Activated CD4-positive, alpha-beta T cell treated with anti-CD3 and anti-CD28 coated beads for 36 hours (primary cell): ENCODE measurements at regions not wholly inside any gene's neighbourhood (a gene's known extent, or its start where the extent isn't known, plus 50 kb on each side); places are given as distances from the start of the nearest gene placed in this dataset.

ENCODE experiments used
- ATAC-seq: fragments of 200-7000 bp; cut with Tn5 transposase; one replicate; pipeline ENCODE4 v1.10.0; 2021; ENCODE audit warnings: mild to moderate bottlenecking, moderate library complexity
- CTCF ChIA-PET: fragments of 350-600 bp; sonication (Branson Sonifier 250); formaldehyde crosslinking; loops from one replicate; lab custom pipeline; 2021; ENCODE audit warnings: antibody characterized with exemption; lab: Charles Lee
- POLR2A ChIA-PET: fragments of 350-600 bp; sonication (Branson Sonifier 250); formaldehyde crosslinking; loops from one replicate; lab custom pipeline; 2021; ENCODE audit warnings: antibody characterized with exemption, inconsistent platforms; lab: Charles Lee
- DNase-seq: peaks from one replicate; pipeline ENCODE4 v3.0.0-alpha.2; 2020
- H3K27ac Mint-ChIP-seq: one replicate; pipeline ENCODE4 v1.8.0; 2021; ENCODE audit warnings: mixed read lengths
- H3K27me3 Mint-ChIP-seq: one replicate; pipeline ENCODE4 v1.8.0; 2021; ENCODE audit warnings: mixed read lengths
- H3K36me3 Mint-ChIP-seq: one replicate; pipeline ENCODE4 v1.8.0; 2021; ENCODE audit warnings: low read depth, mixed read lengths
- H3K4me1 Mint-ChIP-seq: one replicate; pipeline ENCODE4 v1.8.0; 2021; ENCODE audit warnings: mixed read lengths
- H3K4me3 Mint-ChIP-seq: one replicate; pipeline ENCODE4 v1.8.0; 2021; ENCODE audit warnings: mild to moderate bottlenecking, moderate library complexity, mixed read lengths
- H3K9me3 Mint-ChIP-seq: one replicate; pipeline ENCODE4 v1.8.0; 2021; ENCODE audit warnings: low read depth, mixed read lengths
- intact Hi-C, 2 experiments: fragments of 100-400 bp; cut with DNase I in 1 of 2; cut with micrococcal nuclease in 1 of 2; formaldehyde crosslinking; loops; one replicate each; pipeline versions ENCODE4 v1.14.2 to v1.15.1; 2022 to 2024; cut with DNase I, micrococcal nuclease

DNA sequence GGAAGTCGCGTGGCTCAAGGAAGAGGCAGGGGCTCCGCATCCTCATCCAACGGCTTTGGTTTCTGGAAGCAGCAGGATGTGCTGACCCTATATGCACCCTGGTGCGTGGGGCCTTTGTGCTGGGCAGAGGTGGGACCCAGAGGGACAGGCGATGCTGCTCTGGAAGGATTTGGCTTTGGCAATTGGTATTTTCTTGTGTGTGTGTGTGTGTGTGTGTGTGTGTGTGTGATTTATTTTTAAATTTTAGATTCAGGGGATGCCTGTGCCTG lies 321.9 kb upstream of the ZNF507 start:
- CTCF ChIA-PET, result no interaction called here
- Mint-ChIP-seq H3K27me3 (no peaks in the 10 kb centered on the region), H3K36me3 (no peaks in the 10 kb centered on the region), H3K4me1 (no peaks in the 10 kb centered on the region), H3K27ac (no peak overlapping the region), H3K9me3 (peaks cover 7% of the 10 kb centered on the region), H3K4me3 (no peak overlapping the region)
- intact Hi-C loops, result no loop called here
- no peak for DNase-seq
- POLR2A ChIA-PET, result no interaction called here
- no peak for ATAC-seq

DNA sequence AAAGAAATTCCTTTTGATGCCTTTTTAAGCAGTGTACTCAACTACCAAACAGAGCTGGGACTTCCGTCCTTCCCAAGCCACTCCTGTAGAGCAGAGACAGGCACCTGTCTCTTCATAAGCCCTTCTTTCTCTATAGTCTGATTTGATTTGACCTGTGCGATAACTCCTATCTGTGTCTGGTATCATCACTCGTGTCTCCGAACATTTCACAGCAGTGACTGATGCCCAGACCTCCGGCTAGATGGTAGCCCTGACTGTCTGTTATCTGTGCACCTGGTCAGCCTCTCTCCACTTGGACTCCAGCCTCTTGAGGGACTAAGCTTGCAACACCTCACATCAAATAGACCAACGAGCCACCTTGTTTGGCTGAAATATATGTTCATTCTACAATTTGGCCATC lies 316.2 kb upstream of the ZNF507 start:
- Mint-ChIP-seq H3K36me3 (no peaks in the 10 kb centered on the region), H3K27ac (no peak overlapping the region), H3K27me3 (peaks cover 6% of the 10 kb centered on the region), H3K4me1 (no peaks in the 10 kb centered on the region), H3K9me3 (peaks cover 3% of the 10 kb centered on the region), H3K4me3 (no peak overlapping the region)
- DNase-seq (no peak), ATAC-seq (no peak)
- intact Hi-C loops, result no loop called here
- ChIA-PET POLR2A (no interaction called here), CTCF (no interaction called here)

DNA sequence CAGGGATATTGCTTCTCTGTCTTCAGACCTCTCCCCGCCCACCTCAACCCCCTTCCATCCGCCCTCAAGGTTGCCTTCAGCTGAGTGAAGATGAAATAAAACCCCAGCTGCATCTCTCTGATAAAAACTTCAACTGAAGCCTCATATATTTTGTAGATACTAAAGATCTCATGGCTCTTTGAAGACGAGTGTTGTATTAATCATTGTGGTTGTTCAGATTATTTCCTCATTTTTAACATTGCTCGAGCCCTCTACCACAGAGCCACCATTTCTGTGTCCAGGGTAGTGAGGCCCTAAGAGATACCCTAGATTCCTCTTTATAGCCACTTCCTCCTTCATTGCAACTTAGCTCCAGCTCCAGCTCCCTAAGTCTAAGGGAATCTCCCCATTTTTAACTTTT lies 312.8 kb upstream of the ZNF507 start:
- Mint-ChIP-seq H3K4me1 (no peaks in the 10 kb centered on the region), H3K36me3 (no peaks in the 10 kb centered on the region), H3K27ac (no peak overlapping the region), H3K9me3 (no peaks in the 10 kb centered on the region), H3K27me3 (peaks cover 6% of the 10 kb centered on the region), H3K4me3 (no peak overlapping the region)
- DNase-seq, result no peak
- POLR2A ChIA-PET, result no interaction called here
- ATAC-seq, result no peak
- intact Hi-C loops, result no loop called here
- CTCF ChIA-PET, result no interaction called here

- H3K4me1 Mint-ChIP-seq, result no peaks in the 10 kb centered on the region
- no peak overlapping the region for H3K27ac Mint-ChIP-seq
- ATAC-seq (no peak), DNase-seq (no peak)
- ChIA-PET POLR2A (no interaction called here), CTCF (no interaction called here)
- no peaks in the 10 kb centered on the region for H3K9me3 Mint-ChIP-seq
- peaks cover 11% of the 10 kb centered on the region for H3K27me3 Mint-ChIP-seq
- H3K36me3 Mint-ChIP-seq, result no peaks in the 10 kb centered on the region
- H3K4me3 Mint-ChIP-seq, result no peak overlapping the region
- intact Hi-C loops, result no loop called here
Observed at GRCh38 chr19:32035626-32036025, 309.8 kb upstream of the ZNF507 start.

DNA sequence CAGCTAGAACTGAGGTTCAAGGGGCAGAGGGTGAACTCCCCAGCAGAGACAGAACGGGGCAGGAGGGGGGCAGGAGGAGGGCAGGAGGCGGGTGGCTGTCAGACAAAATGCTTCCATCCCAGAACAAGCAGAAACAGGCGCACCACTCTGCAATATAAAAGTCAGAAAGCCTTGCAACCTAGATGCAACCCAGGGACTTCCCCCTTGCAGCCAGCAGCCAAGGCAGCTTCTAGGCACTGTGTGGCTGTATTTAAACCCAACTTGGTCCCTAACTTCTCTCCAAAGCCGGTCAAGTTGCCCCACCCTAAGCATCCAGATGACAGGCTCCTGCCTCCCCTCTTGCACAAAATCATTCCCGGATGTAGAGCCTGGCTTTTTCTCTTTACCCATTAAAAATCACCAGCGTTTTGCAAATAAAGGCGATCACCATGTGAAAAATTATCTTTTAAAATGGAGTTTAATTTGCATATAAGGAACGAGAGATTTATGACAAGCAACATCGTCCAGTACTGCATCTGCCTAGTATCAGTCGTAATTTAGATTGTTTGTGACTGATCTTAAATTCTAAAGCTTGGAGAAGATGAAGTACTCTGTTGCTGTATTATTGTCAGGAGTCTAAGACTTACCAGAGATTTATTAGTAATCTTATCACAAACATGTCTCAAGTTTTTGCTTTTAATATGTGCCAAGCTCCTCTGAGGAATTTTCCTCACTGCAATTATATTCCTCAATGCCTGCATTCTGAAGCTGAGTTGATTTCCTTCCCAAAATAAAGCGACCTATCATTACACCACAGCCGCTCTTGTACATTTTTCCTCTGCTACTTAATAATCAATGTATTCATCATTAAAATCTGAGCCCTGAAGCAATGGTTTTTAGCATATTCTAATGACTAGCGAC lies 307.1 kb upstream of the ZNF507 start:
- no peak overlapping the region for H3K27ac Mint-ChIP-seq
- CTCF ChIA-PET, result interaction anchor here (1.1 kb wide), 1 partner anchor 187 kb away, joined by 3 read pairs; no protein-coding TSS in a partner anchor
- no peak overlapping the region for H3K4me3 Mint-ChIP-seq
- DNase-seq (no peak), ATAC-seq (no peak)
- peaks cover 10% of the 10 kb centered on the region for H3K27me3 Mint-ChIP-seq
- POLR2A ChIA-PET, result no interaction called here
- H3K9me3 Mint-ChIP-seq, result no peaks in the 10 kb centered on the region
- H3K36me3 Mint-ChIP-seq, result no peaks in the 10 kb centered on the region
- H3K4me1 Mint-ChIP-seq, result no peaks in the 10 kb centered on the region
- intact Hi-C loops, result no loop called here

GRCh38 chr19:32038961-32039360 lies 306.4 kb upstream of the ZNF507 start:
- no peak for DNase-seq
- no peak overlapping the region for H3K27ac Mint-ChIP-seq
- no peak for ATAC-seq
- POLR2A ChIA-PET, result no interaction called here
- CTCF ChIA-PET, result interaction anchor here (1.1 kb wide), 1 partner anchor 186 kb away, joined by 3 read pairs; no protein-coding TSS in a partner anchor
- H3K4me3 Mint-ChIP-seq, result no peak overlapping the region
- intact Hi-C loops, result no loop called here
- H3K27me3 Mint-ChIP-seq, result peaks cover 11% of the 10 kb centered on the region
- H3K4me1 Mint-ChIP-seq, result no peaks in the 10 kb centered on the region
- H3K36me3 Mint-ChIP-seq, result no peaks in the 10 kb centered on the region
- H3K9me3 Mint-ChIP-seq, result no peaks in the 10 kb centered on the region

GRCh38 chr19:32039440-32039839 lies 306.0 kb upstream of the ZNF507 start:
- intact Hi-C loops, result no loop called here
- peaks cover 16% of the 10 kb centered on the region for H3K27me3 Mint-ChIP-seq
- ChIA-PET POLR2A (no interaction called here), CTCF (no interaction called here)
- H3K4me3 Mint-ChIP-seq, result no peak overlapping the region
- H3K4me1 Mint-ChIP-seq, result no peaks in the 10 kb centered on the region
- no peak overlapping the region for H3K27ac Mint-ChIP-seq
- no peak for ATAC-seq
- no peaks in the 10 kb centered on the region for H3K9me3 Mint-ChIP-seq
- no peaks in the 10 kb centered on the region for H3K36me3 Mint-ChIP-seq
- DNase-seq, result no peak

GRCh38 chr19:32040236-32040635 lies 305.2 kb upstream of the ZNF507 start:
- ChIA-PET CTCF (interaction anchor here (0.7 to 1.1 kb wide), 2 partner anchors 185 to 1358 kb away, joined by 3 read pairs; no protein-coding TSS in a partner anchor), POLR2A (no interaction called here)
- Mint-ChIP-seq H3K4me1 (no peaks in the 10 kb centered on the region), H3K4me3 (no peak overlapping the region), H3K36me3 (no peaks in the 10 kb centered on the region), H3K9me3 (no peaks in the 10 kb centered on the region), H3K27ac (no peak overlapping the region), H3K27me3 (peaks cover 21% of the 10 kb centered on the region)
- intact Hi-C loops, result loop anchor here in 1 of 2 experiments (5.0 kb wide), 2 partner anchors 182 to 1358 kb away; no protein-coding TSS in a partner anchor
- DNase-seq (no peak), ATAC-seq (no peak)

- H3K9me3 Mint-ChIP-seq, result no peaks in the 10 kb centered on the region
- no peak overlapping the region for H3K27ac Mint-ChIP-seq
- ChIA-PET POLR2A (no interaction called here), CTCF (interaction anchor here (0.5 to 1.0 kb wide), 3 partner anchors 11 to 1378 kb away, joined by 3 to 4 read pairs (median 3); no protein-coding TSS in a partner anchor)
- ATAC-seq, result peak; percentile 26
- intact Hi-C loops, result loop anchor here in 1 of 2 experiments (5.0 kb wide), 2 partner anchors 181 to 1359 kb away; no protein-coding TSS in a partner anchor
- H3K4me1 Mint-ChIP-seq, result no peaks in the 10 kb centered on the region
- DNase-seq, result peak; percentile 71
- no peaks in the 10 kb centered on the region for H3K36me3 Mint-ChIP-seq
- no peak overlapping the region for H3K4me3 Mint-ChIP-seq
- peaks cover 26% of the 10 kb centered on the region for H3K27me3 Mint-ChIP-seq
Observed at GRCh38 chr19:32041681-32042292, 303.6 kb upstream of the ZNF507 start.

GRCh38 chr19:32047788-32048187 lies 297.6 kb upstream of the ZNF507 start:
- Mint-ChIP-seq H3K9me3 (no peaks in the 10 kb centered on the region), H3K4me3 (no peak overlapping the region), H3K27ac (no peak overlapping the region), H3K36me3 (no peaks in the 10 kb centered on the region), H3K4me1 (no peaks in the 10 kb centered on the region), H3K27me3 (peaks cover 16% of the 10 kb centered on the region)
- no peak for DNase-seq
- ChIA-PET CTCF (no interaction called here), POLR2A (no interaction called here)
- ATAC-seq, result no peak
- intact Hi-C loops, result no loop called here

GRCh38 chr19:32053376-32053775 lies 292.0 kb upstream of the ZNF507 start:
- Mint-ChIP-seq H3K4me3 (no peak overlapping the region), H3K4me1 (no peaks in the 10 kb centered on the region), H3K36me3 (no peaks in the 10 kb centered on the region), H3K27me3 (peaks cover 2% of the 10 kb centered on the region), H3K27ac (no peak overlapping the region), H3K9me3 (no peaks in the 10 kb centered on the region)
- ATAC-seq, result no peak
- DNase-seq, result no peak
- CTCF ChIA-PET, result interaction anchor here (0.8 to 1.5 kb wide), 2 partner anchors 9 to 11 kb away, joined by 4 to 6 read pairs; no protein-coding TSS in a partner anchor
- intact Hi-C loops, result no loop called here
- POLR2A ChIA-PET, result no interaction called here

DNA sequence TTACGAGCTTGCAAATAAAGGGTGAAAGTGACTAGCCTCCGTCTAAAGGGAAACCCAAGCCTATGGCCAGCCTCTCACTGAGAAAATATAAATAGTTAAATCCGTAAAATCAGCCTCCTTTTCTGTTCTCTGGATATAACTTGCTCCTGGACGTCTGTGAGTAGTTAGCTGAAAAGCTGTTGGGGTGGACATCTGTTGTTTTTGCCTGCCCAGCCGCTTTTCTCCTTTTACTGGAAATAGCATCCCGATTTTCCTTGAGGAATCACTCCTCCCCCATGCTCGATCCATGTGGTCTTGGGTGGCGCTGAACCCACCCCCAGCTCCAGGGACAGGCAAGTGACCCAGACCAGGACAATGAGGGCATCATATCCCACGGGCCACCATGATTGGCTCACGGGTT lies 291.5 kb upstream of the ZNF507 start:
- peaks cover 2% of the 10 kb centered on the region for H3K27me3 Mint-ChIP-seq
- DNase-seq, result no peak
- no peaks in the 10 kb centered on the region for H3K9me3 Mint-ChIP-seq
- no peak overlapping the region for H3K27ac Mint-ChIP-seq
- ATAC-seq, result no peak
- ChIA-PET CTCF (interaction anchor here (1.5 kb wide), 1 partner anchor 10 kb away, joined by 6 read pairs; no protein-coding TSS in a partner anchor), POLR2A (no interaction called here)
- no peaks in the 10 kb centered on the region for H3K36me3 Mint-ChIP-seq
- H3K4me3 Mint-ChIP-seq, result no peak overlapping the region
- intact Hi-C loops, result no loop called here
- H3K4me1 Mint-ChIP-seq, result no peaks in the 10 kb centered on the region
